HCT116 (cell line): ENCODE measurements at regions not wholly inside any gene's neighbourhood (a gene's known extent, or its start where the extent isn't known, plus 50 kb on each side); places are given as distances from the start of the nearest gene placed in this dataset.
"Not testable (repeated sequence)": the region's sequence is repeated elsewhere in the genome, so short reads cannot be mapped to it uniquely, and the experiment has no call there.

Experiments
- ATAC-seq: fragments of 200-7000 bp; cut with Tn5 transposase; 2 replicates; pipeline ENCODE4 v1.9.1; 2020; ENCODE audit warnings: mild to moderate bottlenecking, moderate library complexity
- BruUV-seq: library from RNA; stranded (reverse); fragments of 400-500 nt; replicated peaks from 2 replicates; lab custom pipeline; 2021; lab: Mats Ljungman, UMichigan
- CTCF ChIA-PET: fragments of 300-600 bp; sonication (Branson Sonifier 250); formaldehyde crosslinking; loops from one replicate; lab custom pipeline; 2021; ENCODE audit warnings: antibody characterized with exemption; lab: Charles Lee
- POLR2A ChIA-PET: fragments of 300-600, 350-600 bp; sonication (Branson Sonifier 250); formaldehyde crosslinking; loops from one replicate; lab custom pipeline; 2021; ENCODE audit warnings: antibody characterized with exemption; lab: Charles Lee
- RAD21 ChIA-PET, 2 experiments: fragments of 300-600 bp; sonication (Branson Sonifier 250); formaldehyde crosslinking; loops; one replicate each; lab custom pipeline; 2023; ENCODE audit warnings: low total read pairs in 2 of 2; ENCODE audit not compliant: uncharacterized antibody in 2 of 2, unreplicated experiment in 2 of 2, low non-redundant PET in 1 of 2; lab: Charles Lee
- DNase-seq: peaks from one replicate; pipeline ENCODE4 v3.0.0-alpha.2; 2010; ENCODE audit warnings: low read depth, low spot score
- H2AFZ ChIP-seq: fragments of 200-600 bp; shearing (Covaris generic), sonication (generic); 2 replicates; pipeline ENCODE4 v1.6.1; 2017; ENCODE audit warnings: low read depth, mixed run types, mixed read lengths, antibody characterized with exemption, low read length; ENCODE audit not compliant: poor library complexity, severe bottlenecking
- H3K27ac ChIP-seq: 2 replicates; pipeline ENCODE4 v1.5.1; 2012; ENCODE audit warnings: low read depth, low read length
- H3K27me3 ChIP-seq: fragments of 200-600 bp; sonication (generic); 2 replicates; pipeline ENCODE4 v1.6.1; 2016; ENCODE audit warnings: mixed run types, low read length, mixed read lengths; ENCODE audit not compliant: insufficient read depth
- H3K36me3 ChIP-seq, 2 experiments: fragments of 200-500 bp in 1 of 2; fragments of 200-600 bp in 1 of 2; sonication (Bioruptor generic) in 1 of 2; sonication (generic) in 1 of 2; 2 replicates each; pipeline versions ENCODE4 v1.5.1 to v1.6.1; 2014 to 2016; ENCODE audit warnings: low read length in 2 of 2, inconsistent platforms in 1 of 2, mixed read lengths in 1 of 2, mixed run types in 1 of 2; ENCODE audit not compliant: insufficient read depth in 2 of 2, control insufficient read depth in 1 of 2
- H3K4me1 ChIP-seq, 2 experiments: fragments of 200-600 bp in 1 of 2; sonication (generic) in 1 of 2; 2 replicates each; pipeline versions ENCODE4 v1.5.1 to v1.6.1; 2012 to 2017; ENCODE audit warnings: low read length in 2 of 2, inconsistent platforms in 1 of 2, mild to moderate bottlenecking in 1 of 2, mixed read lengths in 1 of 2, mixed run types in 1 of 2, moderate library complexity in 1 of 2; ENCODE audit not compliant: insufficient read depth in 2 of 2, control insufficient read depth in 1 of 2
- H3K4me2 ChIP-seq: fragments of 200-600 bp; sonication (generic); 2 replicates; pipeline ENCODE4 v1.6.1; 2017; ENCODE audit warnings: mixed run types, low read length, mixed read lengths
- H3K4me3 ChIP-seq, 2 experiments: fragments of 200-600 bp in 1 of 2; sonication (generic) in 1 of 2; replicated peaks in 1 of 2; 2 replicates each; pipeline ENCODE4 v1.5.1; 2011 to 2016; ENCODE audit warnings: low read length in 2 of 2, control low read depth in 1 of 2, low read depth in 1 of 2, mild to moderate bottlenecking in 1 of 2, mixed read lengths in 1 of 2, mixed run types in 1 of 2
- H3K79me2 ChIP-seq: fragments of 200-600 bp; sonication (generic); 2 replicates; pipeline ENCODE4 v1.6.1; 2017; ENCODE audit warnings: mild to moderate bottlenecking, mixed run types, low read length, moderate library complexity, mixed read lengths; ENCODE audit not compliant: insufficient read depth
- H3K9ac ChIP-seq: fragments of 200-600 bp; sonication (generic); 2 replicates; pipeline ENCODE4 v1.6.1; 2016; ENCODE audit warnings: low read length, mixed read lengths
- H3K9me2 ChIP-seq: fragments of 200-600 bp; sonication (generic), shearing (Covaris generic); 2 replicates; pipeline ENCODE4 v1.6.1; 2017; ENCODE audit warnings: mixed run types, mild to moderate bottlenecking, moderate library complexity; ENCODE audit not compliant: insufficient read depth
- H3K9me3 ChIP-seq, 2 experiments: fragments of 200-500 bp in 1 of 2; fragments of 200-600 bp in 1 of 2; sonication (Bioruptor generic) in 1 of 2; sonication (generic) in 1 of 2; 2 replicates each; pipeline ENCODE4 v1.6.1; 2014 to 2017; ENCODE audit warnings: low read length in 2 of 2, mixed read lengths in 2 of 2, inconsistent platforms in 1 of 2, low read depth in 1 of 2, mild to moderate bottlenecking in 1 of 2, mixed run types in 1 of 2, moderate library complexity in 1 of 2; ENCODE audit not compliant: control insufficient read depth in 1 of 2, insufficient read depth in 1 of 2
- H4K20me1 ChIP-seq: fragments of 200-600 bp; sonication (generic), shearing (Covaris generic); 2 replicates; pipeline ENCODE4 v1.6.1; 2017; ENCODE audit warnings: mixed run types, mild to moderate bottlenecking, moderate library complexity; ENCODE audit not compliant: insufficient read depth
- CBX3 ChIP-seq: IDR thresholded peaks from 2 replicates; pipeline ENCODE4 v1.6.1; 2012; ENCODE audit warnings: low read depth
- EGR1 ChIP-seq: IDR thresholded peaks from 2 replicates; pipeline ENCODE4 v1.6.1; 2012; ENCODE audit warnings: low read depth
- MAX ChIP-seq: IDR thresholded peaks from 2 replicates; pipeline ENCODE4 v1.6.1; 2012
- POLR2A ChIP-seq: IDR thresholded peaks from 2 replicates; pipeline ENCODE4 v1.7.0; 2011; ENCODE audit warnings: borderline replicate concordance; ENCODE audit not compliant: insufficient read depth, insufficient read length; ENCODE audit errors: extremely low read depth
- POLR2AphosphoS5 ChIP-seq: IDR thresholded peaks from 2 replicates; pipeline ENCODE4 v1.6.1; 2011; ENCODE audit warnings: mild to moderate bottlenecking, low read depth, low read length, moderate library complexity
- RAD21 ChIP-seq: IDR thresholded peaks from 2 replicates; pipeline ENCODE4 v1.6.1; 2012; ENCODE audit warnings: low read depth, mild to moderate bottlenecking
- REST ChIP-seq: IDR thresholded peaks from 2 replicates; pipeline ENCODE4 v1.6.1; 2012; ENCODE audit warnings: low read depth
- SIN3A ChIP-seq: IDR thresholded peaks from 2 replicates; pipeline ENCODE4 v1.6.1; 2012; ENCODE audit warnings: low read depth
- SP1 ChIP-seq: IDR thresholded peaks from 2 replicates; pipeline ENCODE4 v1.6.1; 2012; ENCODE audit warnings: low read depth
- SRF ChIP-seq: IDR thresholded peaks from 2 replicates; pipeline ENCODE4 v1.6.1; 2012; ENCODE audit warnings: low read depth
- TCF7L2 ChIP-seq: IDR thresholded peaks from 2 replicates; pipeline ENCODE4 v1.7.0; 2011; ENCODE audit warnings: borderline replicate concordance, inconsistent platforms; ENCODE audit not compliant: insufficient read depth, insufficient read length; ENCODE audit errors: extremely low read depth
- YY1 ChIP-seq: IDR thresholded peaks from 2 replicates; pipeline ENCODE4 v1.6.1; 2011; ENCODE audit warnings: low read length, low read depth, moderate library complexity, mild to moderate bottlenecking; ENCODE audit not compliant: insufficient replicate concordance; ENCODE audit errors: extremely low read depth
- intact Hi-C: fragments of 100-400 bp; cut with micrococcal nuclease; formaldehyde crosslinking; loops from 2 replicates; pipeline ENCODE4 v1.10.0; 2022

- no TSS peak for BruUV-seq
- TF ChIP-seq RAD21 (no peak), POLR2A (no peak), SIN3A (no peak), YY1 (no peak), REST (no peak), EGR1 (no peak), TCF7L2 (no peak), CBX3 (no peak), SP1 (no peak), MAX (no peak), SRF (no peak), POLR2AphosphoS5 (no peak)
- no peak overlapping the region for H3K27ac ChIP-seq
- no peaks in the 10 kb centered on the region for H3K36me3 ChIP-seq
- POLR2A ChIA-PET = no interaction called here
- no peak for ATAC-seq
- no peak overlapping the region for H3K4me3 ChIP-seq
- no peaks in the 10 kb centered on the region for H4K20me1 ChIP-seq
- CTCF ChIA-PET = no interaction called here
- intact Hi-C loops = no loop called here
- no peak overlapping the region for H3K4me2 ChIP-seq
- peaks cover 0 to 12% of the 10 kb centered on the region in 2 experiments; a peak in 3 of 4 replicates for H3K9me3 ChIP-seq
- H3K9ac ChIP-seq = no peak overlapping the region
- no peaks in the 10 kb centered on the region for H3K27me3 ChIP-seq
- no peaks in the 10 kb centered on the region for H3K9me2 ChIP-seq
- no peaks in the 10 kb centered on the region for H3K4me1 ChIP-seq
- no peak overlapping the region for H2AFZ ChIP-seq
- no peak for DNase-seq
- H3K79me2 ChIP-seq = no peaks in the 10 kb centered on the region
- RAD21 ChIA-PET = no interaction called here
Observed at GRCh38 chr4:15173251-15173650, 171.0 kb downstream of the CPEB2 start.

- CTCF ChIA-PET, H3K4me1 ChIP-seq, H3K4me3 ChIP-seq, H3K9ac ChIP-seq, H3K4me2 ChIP-seq, H3K79me2 ChIP-seq, ATAC-seq, H3K9me2 ChIP-seq, H4K20me1 ChIP-seq, POLR2A ChIA-PET, H3K27ac ChIP-seq, RAD21 ChIA-PET, intact Hi-C loops, H3K27me3 ChIP-seq, BruUV-seq, H2AFZ ChIP-seq, H3K36me3 ChIP-seq, DNase-seq: not testable (repeated sequence)
- peaks cover 0 to 12% of the 10 kb centered on the region in 2 experiments; a peak in 3 of 4 replicates for H3K9me3 ChIP-seq
Observed at GRCh38 chr4:15174168-15174567, 171.9 kb downstream of the CPEB2 start.

GRCh38 chr4:15179842-15180241 is 177.6 kb downstream of the CPEB2 start:
- H3K27ac ChIP-seq, DNase-seq, H3K27me3 ChIP-seq, H3K4me3 ChIP-seq, H3K36me3 ChIP-seq, H3K9me3 ChIP-seq, H3K4me1 ChIP-seq, POLR2A ChIA-PET, RAD21 ChIA-PET, H3K9me2 ChIP-seq, H4K20me1 ChIP-seq, H2AFZ ChIP-seq, intact Hi-C loops, H3K79me2 ChIP-seq, BruUV-seq, CTCF ChIA-PET, H3K4me2 ChIP-seq, ATAC-seq, H3K9ac ChIP-seq: not testable (repeated sequence)
